Fibroblast of lung (primary cell): ENCODE measurements at regions not wholly inside any gene's neighbourhood (a gene's known extent, or its start where the extent isn't known, plus 50 kb on each side); places are given as distances from the start of the nearest gene placed in this dataset.

Experiments used
- EZH2 ChIP-seq: IDR thresholded peaks from 2 replicates; pipeline ENCODE4 v1.5.1; 2012; ENCODE audit warnings: low read length, control low read depth, mild to moderate bottlenecking; ENCODE audit errors: missing control alignments
- TF ChIP-seq, protein P1 (sequence below), 2 donors: IDR thresholded peaks in 1 of 2; conservative IDR thresholded peaks in 1 of 2; 1 replicate in 1 of 2; 2 replicates in 1 of 2; pipeline ENCODE4 v1.5.1; 2011 to 2012; ENCODE audit warnings: low read length in 2 of 2, control low read depth in 1 of 2, inconsistent platforms in 1 of 2, low read depth in 1 of 2, mild to moderate bottlenecking in 1 of 2

DNA sequence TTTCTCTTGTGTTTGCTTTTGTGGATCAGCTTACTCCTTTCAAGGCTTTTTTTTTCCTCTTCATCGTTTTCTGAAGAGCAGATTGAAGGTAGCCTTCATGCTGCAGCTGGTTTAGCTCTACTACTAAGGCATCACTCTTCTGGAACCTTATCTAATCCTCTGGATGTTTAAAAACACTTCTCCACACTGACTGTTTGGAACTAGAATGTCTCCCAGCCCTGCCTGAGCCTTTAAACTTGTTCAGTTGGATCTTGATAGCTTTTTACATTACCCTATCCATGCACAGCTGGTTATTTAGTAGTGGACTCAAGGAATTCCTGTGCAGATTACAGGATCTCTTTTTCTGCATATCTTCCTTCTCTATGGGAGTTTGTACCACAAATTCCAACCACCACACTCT is 108.9 kb upstream of the ASCC3 start:
- TF ChIP-seq EZH2, result no peak
- TF ChIP-seq, protein P1, sequence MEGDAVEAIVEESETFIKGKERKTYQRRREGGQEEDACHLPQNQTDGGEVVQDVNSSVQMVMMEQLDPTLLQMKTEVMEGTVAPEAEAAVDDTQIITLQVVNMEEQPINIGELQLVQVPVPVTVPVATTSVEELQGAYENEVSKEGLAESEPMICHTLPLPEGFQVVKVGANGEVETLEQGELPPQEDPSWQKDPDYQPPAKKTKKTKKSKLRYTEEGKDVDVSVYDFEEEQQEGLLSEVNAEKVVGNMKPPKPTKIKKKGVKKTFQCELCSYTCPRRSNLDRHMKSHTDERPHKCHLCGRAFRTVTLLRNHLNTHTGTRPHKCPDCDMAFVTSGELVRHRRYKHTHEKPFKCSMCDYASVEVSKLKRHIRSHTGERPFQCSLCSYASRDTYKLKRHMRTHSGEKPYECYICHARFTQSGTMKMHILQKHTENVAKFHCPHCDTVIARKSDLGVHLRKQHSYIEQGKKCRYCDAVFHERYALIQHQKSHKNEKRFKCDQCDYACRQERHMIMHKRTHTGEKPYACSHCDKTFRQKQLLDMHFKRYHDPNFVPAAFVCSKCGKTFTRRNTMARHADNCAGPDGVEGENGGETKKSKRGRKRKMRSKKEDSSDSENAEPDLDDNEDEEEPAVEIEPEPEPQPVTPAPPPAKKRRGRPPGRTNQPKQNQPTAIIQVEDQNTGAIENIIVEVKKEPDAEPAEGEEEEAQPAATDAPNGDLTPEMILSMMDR (conservative IDR thresholded peaks at IDR 0.05 in 1 of 2, IDR thresholded peaks at IDR 0.05 in 1 of 2; ENCODE audit: low read depth in 1 of 2, low read length in 2 of 2), result no peak
